Ovary (tissue), 3 donors: ENCODE measurements at regions not wholly inside any gene's neighbourhood (a gene's known extent, or its start where the extent isn't known, plus 50 kb on each side); places are given as distances from the start of the nearest gene placed in this dataset.

Experiments used
- CTCF ChIP-seq, 3 donors: fragments of 450-650 bp in 2 of 3; fragments of 200-600 bp in 1 of 3; IDR thresholded peaks; one replicate each; pipeline versions ENCODE4 v1.5.1 to v1.8.0; 2016 to 2022; ENCODE audit warnings: antibody characterized with exemption in 3 of 3, mild to moderate bottlenecking in 1 of 3
- EP300 ChIP-seq: sonication (generic); formaldehyde crosslinking; IDR thresholded peaks from one replicate; pipeline ENCODE4 v1.6.1; 2017; ENCODE audit warnings: antibody characterized with exemption
- donor health status: DM: no; HTN: no; CAD: no.

- TF ChIP-seq CTCF (IDR thresholded peaks at IDR 0.05), result no peak
- TF ChIP-seq EP300, result no peak
Observed at GRCh38 chr9:89963280-89963679, 358.5 kb downstream of the GADD45G start.
